Keratinocyte (primary cell): ENCODE measurements at regions not wholly inside any gene's neighbourhood (a gene's known extent, or its start where the extent isn't known, plus 50 kb on each side); places are given as distances from the start of the nearest gene placed in this dataset.

ENCODE experiments used
- DNase-seq: peaks from one replicate; pipeline ENCODE4 v3.0.0-alpha.2; 2011; ENCODE audit warnings: low read depth, missing footprints, low spot score
- FAIRE-seq: peaks from 2 replicates; lab custom pipeline; 2011; peaks lifted over from hg19 to GRCh38; lab: Jason Lieb, UNC
- H2AFZ ChIP-seq: 2 replicates; pipeline ENCODE4 v1.6.0; 2012; ENCODE audit warnings: low read length, control low read depth, inconsistent platforms; ENCODE audit not compliant: control insufficient read depth
- H3K27ac ChIP-seq: 2 replicates; pipeline ENCODE4 v1.5.1; 2011; ENCODE audit warnings: low read length; ENCODE audit not compliant: control insufficient read depth, insufficient read depth
- H3K27me3 ChIP-seq: 3 replicates; pipeline ENCODE4 v1.6.0; 2011; ENCODE audit warnings: low read length; ENCODE audit not compliant: control insufficient read depth, insufficient read depth; ENCODE audit errors: extremely low read depth
- H3K36me3 ChIP-seq, 2 experiments: 2 replicates in 1 of 2; 3 replicates in 1 of 2; pipeline ENCODE4 v1.5.1; 2011; ENCODE audit warnings: low read length in 2 of 2, mild to moderate bottlenecking in 1 of 2; ENCODE audit not compliant: control insufficient read depth in 2 of 2, insufficient read depth in 2 of 2; ENCODE audit errors: extremely low read depth in 1 of 2
- H3K4me1 ChIP-seq: 3 replicates; pipeline ENCODE4 v1.5.1; 2011; ENCODE audit warnings: low read length; ENCODE audit not compliant: control insufficient read depth, insufficient read depth; ENCODE audit errors: extremely low read depth
- H3K4me2 ChIP-seq: 3 replicates; pipeline ENCODE4 v1.6.0; 2011; ENCODE audit warnings: low read depth, low read length; ENCODE audit not compliant: control insufficient read depth, insufficient read depth; ENCODE audit errors: extremely low read depth
- H3K4me3 ChIP-seq, 3 experiments: fragments of 200-600 bp in 1 of 3; sonication (generic) in 1 of 3; 2 replicates in 2 of 3; 3 replicates in 1 of 3; pipeline ENCODE4 v1.5.1; 2011 to 2016; ENCODE audit warnings: low read length in 3 of 3, mild to moderate bottlenecking in 3 of 3, control low read depth in 2 of 3, inconsistent platforms in 1 of 3, low read depth in 1 of 3, mixed read lengths in 1 of 3, mixed run types in 1 of 3, moderate library complexity in 1 of 3; ENCODE audit not compliant: control insufficient read depth in 2 of 3, insufficient read depth in 2 of 3; ENCODE audit errors: extremely low read depth in 1 of 3
- H3K79me2 ChIP-seq: 2 replicates; pipeline ENCODE4 v1.6.0; 2012; ENCODE audit warnings: low read length; ENCODE audit not compliant: control insufficient read depth, insufficient read depth
- H3K9ac ChIP-seq: 3 replicates; pipeline ENCODE4 v1.6.0; 2011; ENCODE audit warnings: low read length; ENCODE audit not compliant: control insufficient read depth, insufficient read depth; ENCODE audit errors: extremely low read depth
- H3K9me1 ChIP-seq: 3 replicates; pipeline ENCODE4 v1.6.0; 2011; ENCODE audit warnings: low read length; ENCODE audit not compliant: control insufficient read depth, insufficient read depth; ENCODE audit errors: extremely low read depth
- H3K9me3 ChIP-seq: 2 replicates; pipeline ENCODE4 v1.5.1; 2012; ENCODE audit warnings: low read depth, low read length; ENCODE audit not compliant: control insufficient read depth
- H4K20me1 ChIP-seq: 3 replicates; pipeline ENCODE4 v1.6.0; 2011; ENCODE audit warnings: low read length; ENCODE audit not compliant: control insufficient read depth, insufficient read depth; ENCODE audit errors: extremely low read depth
- CTCF ChIP-seq, 3 experiments: IDR thresholded peaks in 1 of 3; conservative IDR thresholded peaks in 1 of 3; optimal IDR thresholded peaks in 1 of 3; 2 replicates in 2 of 3; 3 replicates in 1 of 3; pipeline versions ENCODE3 to v1.5.1; 2011; ENCODE audit warnings: low read length in 3 of 3, mild to moderate bottlenecking in 3 of 3, moderate library complexity in 2 of 3, control low read depth in 1 of 3, inconsistent platforms in 1 of 3; ENCODE audit not compliant: insufficient read depth in 2 of 3; ENCODE audit errors: extremely low read depth in 1 of 3
- EZH2 ChIP-seq: IDR thresholded peaks from one replicate; pipeline ENCODE4 v1.6.1; 2012; ENCODE audit warnings: inconsistent platforms, mild to moderate bottlenecking, low read length, moderate library complexity
- dilution Hi-C: fragments of 300-500 bp; cut with MboI; formaldehyde crosslinking; loops from one replicate; pipeline ENCODE4 v1.7.0; 2020; ENCODE audit warnings: low sequenced_read_pairs; ENCODE audit not compliant: extremely low pct_ligation_motif_present

GRCh38 chr14:86640288-86640687 is 1110.3 kb downstream of the FLRT2 start:
- no peak overlapping the region for H3K4me3 ChIP-seq
- H3K27me3 ChIP-seq: no peaks in the 10 kb centered on the region
- no peak overlapping the region for H2AFZ ChIP-seq
- no peaks in the 10 kb centered on the region for H3K36me3 ChIP-seq
- FAIRE-seq (no peak), DNase-seq (no peak)
- H3K4me1 ChIP-seq: no peaks in the 10 kb centered on the region
- no peaks in the 10 kb centered on the region for H3K9me1 ChIP-seq
- H3K27ac ChIP-seq: no peak overlapping the region
- H3K4me2 ChIP-seq: no peak overlapping the region
- TF ChIP-seq CTCF (optimal IDR thresholded peaks at IDR 0.05 in 1 of 3, IDR thresholded peaks at IDR 0.05 in 1 of 3, conservative IDR thresholded peaks at IDR 0.05 in 1 of 3; ENCODE audit: extremely low read depth in 1 of 3, insufficient read depth in 2 of 3, low read length in 3 of 3) (no peak), EZH2 (no peak)
- dilution Hi-C loops: no loop called here
- H3K9ac ChIP-seq: no peak overlapping the region
- no peaks in the 10 kb centered on the region for H3K79me2 ChIP-seq
- no peaks in the 10 kb centered on the region for H3K9me3 ChIP-seq
- no peaks in the 10 kb centered on the region for H4K20me1 ChIP-seq

- no peaks in the 10 kb centered on the region for H3K9me3 ChIP-seq
- H3K4me2 ChIP-seq: no peak overlapping the region
- no peak overlapping the region for H3K9ac ChIP-seq
- DNase-seq: no peak
- dilution Hi-C loops: no loop called here
- H3K9me1 ChIP-seq: no peaks in the 10 kb centered on the region
- H3K36me3 ChIP-seq: no peaks in the 10 kb centered on the region
- no peaks in the 10 kb centered on the region for H3K27me3 ChIP-seq
- no peak for TF ChIP-seq CTCF (optimal IDR thresholded peaks at IDR 0.05 in 1 of 3, IDR thresholded peaks at IDR 0.05 in 1 of 3, conservative IDR thresholded peaks at IDR 0.05 in 1 of 3; ENCODE audit: extremely low read depth in 1 of 3, insufficient read depth in 2 of 3, low read length in 3 of 3)
- TF ChIP-seq EZH2: no peak
- H4K20me1 ChIP-seq: no peaks in the 10 kb centered on the region
- H3K79me2 ChIP-seq: no peaks in the 10 kb centered on the region
- no peak overlapping the region for H3K4me3 ChIP-seq
- H3K4me1 ChIP-seq: no peaks in the 10 kb centered on the region
- no peak for FAIRE-seq
- H3K27ac ChIP-seq: no peak overlapping the region
- H2AFZ ChIP-seq: no peak overlapping the region
Measured at GRCh38 chr14:86639666-86640065, 1109.7 kb downstream of the FLRT2 start.
